ENCODE measurements at regions not wholly inside any gene's neighbourhood (a gene's known extent, or its start where the extent isn't known, plus 50 kb on each side); places are given as distances from the start of the nearest gene placed in this dataset.

DNA sequence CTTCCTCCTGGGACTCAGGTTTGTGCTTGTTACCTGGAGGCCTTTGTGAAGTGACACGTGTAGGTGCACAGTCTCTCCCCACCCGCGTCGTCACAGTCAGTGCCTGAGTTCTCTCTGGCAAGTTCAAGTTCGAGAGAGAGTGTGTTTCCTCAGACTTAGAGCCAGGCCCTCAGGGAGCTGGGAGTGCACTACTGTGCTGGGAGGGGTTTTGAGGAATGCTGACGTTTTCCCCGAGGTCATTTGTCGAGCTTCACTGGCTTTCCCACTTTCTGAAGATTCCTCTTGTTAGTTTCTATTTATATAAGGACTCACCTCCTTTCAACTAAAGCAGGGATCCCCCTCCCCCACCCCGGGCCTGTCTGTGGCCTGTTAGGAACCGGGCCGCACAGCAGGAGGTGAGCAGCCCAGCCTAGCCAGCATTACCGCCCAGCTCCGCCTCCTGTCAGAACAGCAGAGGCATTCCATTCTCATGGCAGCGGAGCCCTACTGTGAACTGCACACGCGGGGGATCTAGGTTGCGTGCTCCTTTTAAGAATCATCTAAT is 209.2 kb downstream of the DIRAS2 start:
- Histone ChIP-seq H3K4me3 (ENCODE audit: low read depth in 2 of 2, low read length in 1 of 2) (no peak overlapping the region), H3K36me3 (replicated peaks in 1 of 2; ENCODE audit: control insufficient read depth in 1 of 2, insufficient read depth in 2 of 2, low read length in 1 of 2) (no peaks in the 10 kb centered on the region), H3K9me3 (no peaks in the 10 kb centered on the region), H3K27me3 (ENCODE audit: insufficient read depth) (no peaks in the 10 kb centered on the region), H3K4me1 (ENCODE audit: control insufficient read depth in 1 of 2, insufficient read depth in 2 of 2, low read depth in 1 of 2, low read length in 1 of 2) (no peaks in the 10 kb centered on the region), H3K79me2 (ENCODE audit: insufficient read depth) (no peaks in the 10 kb centered on the region), H3F3A (replicated peaks; ENCODE audit: insufficient read depth) (no peaks in the 10 kb centered on the region), H3K4me2 (no peak overlapping the region), H3K9me2 (no peaks in the 10 kb centered on the region), H3K9ac (no peak overlapping the region), H3K27ac (ENCODE audit: low read depth in 2 of 2, low read length in 1 of 2) (no peak overlapping the region), H2AFZ (ENCODE audit: low read depth) (no peak overlapping the region), H4K20me1 (ENCODE audit: insufficient read depth) (no peaks in the 10 kb centered on the region)
- no peak for DNase-seq
- ChIA-PET CTCF (interaction anchor here (1.5 kb wide), 1 partner anchor 9 kb away, joined by 5 read pairs; no protein-coding TSS in a partner anchor), POLR2A (no interaction called here)
- 51% methylated on average over 16 of the region's 17 CpGs for WGBS (ENCODE audit: low lambda C conversion rate)
- TF ChIP-seq EZH2phosphoT487 (IDR thresholded peaks at IDR 0.05; ENCODE audit: borderline replicate concordance, low read depth) (no peak), GATA2 (CRISPR knock-in tag; IDR thresholded peaks at IDR 0.05) (no peak), POLR2AphosphoS5 (IDR thresholded peaks at IDR 0.05; ENCODE audit: low read depth, low read length) (no peak), MEF2A (IDR thresholded peaks at IDR 0.05; ENCODE audit: borderline replicate concordance, low read depth) (no peak), RCOR1 (IDR thresholded peaks at IDR 0.05; ENCODE audit: low read length) (no peak), FOSL2 (IDR thresholded peaks at IDR 0.05; ENCODE audit: borderline replicate concordance, low read depth) (no peak), FOXM1 (IDR thresholded peaks at IDR 0.05; ENCODE audit: low read depth) (no peak), CTCF (IDR thresholded peaks at IDR 0.05) (no peak), SIN3A (IDR thresholded peaks at IDR 0.05; ENCODE audit: borderline replicate concordance, low read depth, low read length) (no peak), RAD21 (IDR thresholded peaks at IDR 0.05; ENCODE audit: low read length) (no peak), MXI1 (IDR thresholded peaks at IDR 0.05; ENCODE audit: low read depth, low read length) (no peak), EP300 (IDR thresholded peaks at IDR 0.05; ENCODE audit: borderline replicate concordance in 1 of 2, low read depth in 1 of 2, low read length in 1 of 2) (no peak)
- TF ChIP-seq, protein P1, sequence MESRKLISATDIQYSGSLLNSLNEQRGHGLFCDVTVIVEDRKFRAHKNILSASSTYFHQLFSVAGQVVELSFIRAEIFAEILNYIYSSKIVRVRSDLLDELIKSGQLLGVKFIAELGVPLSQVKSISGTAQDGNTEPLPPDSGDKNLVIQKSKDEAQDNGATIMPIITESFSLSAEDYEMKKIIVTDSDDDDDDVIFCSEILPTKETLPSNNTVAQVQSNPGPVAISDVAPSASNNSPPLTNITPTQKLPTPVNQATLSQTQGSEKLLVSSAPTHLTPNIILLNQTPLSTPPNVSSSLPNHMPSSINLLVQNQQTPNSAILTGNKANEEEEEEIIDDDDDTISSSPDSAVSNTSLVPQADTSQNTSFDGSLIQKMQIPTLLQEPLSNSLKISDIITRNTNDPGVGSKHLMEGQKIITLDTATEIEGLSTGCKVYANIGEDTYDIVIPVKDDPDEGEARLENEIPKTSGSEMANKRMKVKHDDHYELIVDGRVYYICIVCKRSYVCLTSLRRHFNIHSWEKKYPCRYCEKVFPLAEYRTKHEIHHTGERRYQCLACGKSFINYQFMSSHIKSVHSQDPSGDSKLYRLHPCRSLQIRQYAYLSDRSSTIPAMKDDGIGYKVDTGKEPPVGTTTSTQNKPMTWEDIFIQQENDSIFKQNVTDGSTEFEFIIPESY (IDR thresholded peaks at IDR 0.05; ENCODE audit: borderline replicate concordance, low read depth) = no peak
- TF ChIP-seq, protein P2, sequence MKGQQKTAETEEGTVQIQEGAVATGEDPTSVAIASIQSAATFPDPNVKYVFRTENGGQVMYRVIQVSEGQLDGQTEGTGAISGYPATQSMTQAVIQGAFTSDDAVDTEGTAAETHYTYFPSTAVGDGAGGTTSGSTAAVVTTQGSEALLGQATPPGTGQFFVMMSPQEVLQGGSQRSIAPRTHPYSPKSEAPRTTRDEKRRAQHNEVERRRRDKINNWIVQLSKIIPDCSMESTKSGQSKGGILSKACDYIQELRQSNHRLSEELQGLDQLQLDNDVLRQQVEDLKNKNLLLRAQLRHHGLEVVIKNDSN (IDR thresholded peaks at IDR 0.05; ENCODE audit: borderline replicate concordance, low read depth) = no peak

All from SK-N-SH (cell line).